CD14-positive monocyte (primary cell): ENCODE measurements at regions not wholly inside any gene's neighbourhood (a gene's known extent, or its start where the extent isn't known, plus 50 kb on each side); places are given as distances from the start of the nearest gene placed in this dataset.

Experiments
- DNase-seq, 3 donors: peaks; one replicate each; pipeline ENCODE4 v3.0.0-alpha.2; 2011 to 2022
- H2AFZ ChIP-seq: 2 replicates; pipeline ENCODE4 v1.6.0; 2012; ENCODE audit warnings: mild to moderate bottlenecking, low read depth, low read length, inconsistent platforms; ENCODE audit not compliant: insufficient read depth, poor library complexity, severe bottlenecking
- H3K27ac ChIP-seq, 2 donors: 1 replicate in 1 of 2; 2 replicates in 1 of 2; pipeline ENCODE4 v1.5.1; 2012 to 2013; ENCODE audit warnings: low read length in 2 of 2, control low read depth in 1 of 2, inconsistent platforms in 1 of 2, low read depth in 1 of 2, mild to moderate bottlenecking in 1 of 2
- H3K27me3 ChIP-seq, 2 donors: one replicate each; pipeline versions ENCODE4 v1.6.0 to v1.6.1; 2011 to 2013; ENCODE audit warnings: low read length in 2 of 2; ENCODE audit not compliant: control insufficient read depth in 2 of 2, insufficient read depth in 2 of 2
- H3K36me3 ChIP-seq, 2 donors: replicated peaks in 1 of 2; 1 replicate in 1 of 2; 2 replicates in 1 of 2; pipeline versions ENCODE4 v1.5.1 to v1.6.1; 2012 to 2013; ENCODE audit warnings: low read length in 2 of 2, control low read depth in 1 of 2, inconsistent platforms in 1 of 2, mild to moderate bottlenecking in 1 of 2; ENCODE audit not compliant: insufficient read depth in 2 of 2, control insufficient read depth in 1 of 2
- H3K4me1 ChIP-seq, 2 donors: 1 replicate in 1 of 2; 2 replicates in 1 of 2; pipeline versions ENCODE4 v1.5.1 to v1.6.1; 2012 to 2013; ENCODE audit warnings: low read length in 2 of 2, control low read depth in 1 of 2, inconsistent platforms in 1 of 2, mild to moderate bottlenecking in 1 of 2, moderate library complexity in 1 of 2; ENCODE audit not compliant: insufficient read depth in 2 of 2, control insufficient read depth in 1 of 2
- H3K4me2 ChIP-seq: replicated peaks from 2 replicates; pipeline ENCODE3; 2012; ENCODE audit warnings: low read length, moderate library complexity, mild to moderate bottlenecking; ENCODE audit not compliant: poor library complexity, severe bottlenecking; ENCODE audit errors: extremely low read depth
- H3K4me3 ChIP-seq, 3 experiments: fragments of 200-600 bp in 1 of 3; sonication (generic) in 1 of 3; replicated peaks in 1 of 3; 1 replicate in 2 of 3; 2 replicates in 1 of 3; pipeline ENCODE4 v1.5.1; 2011 to 2013; ENCODE audit warnings: low read length in 3 of 3, mild to moderate bottlenecking in 3 of 3, control low read depth in 2 of 3, low read depth in 2 of 3, inconsistent platforms in 1 of 3, moderate library complexity in 1 of 3
- H3K79me2 ChIP-seq: 2 replicates; pipeline ENCODE4 v1.6.0; 2012; ENCODE audit warnings: mild to moderate bottlenecking, control low read depth, inconsistent platforms, low read length, moderate library complexity; ENCODE audit not compliant: insufficient read depth
- H3K9ac ChIP-seq: 2 replicates; pipeline ENCODE4 v1.6.0; 2017; ENCODE audit warnings: low read length, mild to moderate bottlenecking; ENCODE audit not compliant: insufficient read depth, poor library complexity, severe bottlenecking
- H3K9me3 ChIP-seq, 2 donors: replicated peaks in 1 of 2; 1 replicate in 1 of 2; 2 replicates in 1 of 2; pipeline versions ENCODE4 v1.5.1 to v1.6.1; 2012 to 2013; ENCODE audit warnings: low read length in 2 of 2, control low read depth in 1 of 2; ENCODE audit not compliant: control insufficient read depth in 1 of 2, insufficient read depth in 1 of 2
- H4K20me1 ChIP-seq: 2 replicates; pipeline ENCODE4 v1.6.0; 2012; ENCODE audit warnings: mild to moderate bottlenecking, low read length, control low read depth, moderate library complexity; ENCODE audit not compliant: insufficient read depth
- H3K27ac Mint-ChIP-seq, 7 donors: one replicate each; pipeline ENCODE4 v1.8.0; 2020; ENCODE audit warnings: mild to moderate bottlenecking in 7 of 7, mixed read lengths in 7 of 7, moderate library complexity in 6 of 7, inconsistent platforms in 2 of 7
- H3K27me3 Mint-ChIP-seq, 3 donors: one replicate each; pipeline ENCODE4 v1.8.0; 2021 to 2022; ENCODE audit warnings: low read depth in 3 of 3, mild to moderate bottlenecking in 3 of 3, mixed read lengths in 3 of 3, moderate library complexity in 3 of 3, inconsistent platforms in 1 of 3
- H3K36me3 Mint-ChIP-seq, 2 donors: one replicate each; pipeline ENCODE4 v1.8.0; 2020; ENCODE audit warnings: mixed read lengths in 2 of 2, inconsistent platforms in 1 of 2, mild to moderate bottlenecking in 1 of 2
- H3K4me1 Mint-ChIP-seq: one replicate; pipeline ENCODE4 v1.8.0; 2020; ENCODE audit warnings: mild to moderate bottlenecking, mixed read lengths
- H3K4me3 Mint-ChIP-seq, 2 donors: one replicate each; pipeline ENCODE4 v1.8.0; 2020; ENCODE audit warnings: mild to moderate bottlenecking in 2 of 2, mixed read lengths in 2 of 2, moderate library complexity in 1 of 2
- H3K9me3 Mint-ChIP-seq, 7 donors: one replicate each; pipeline ENCODE4 v1.8.0; 2020 to 2022; ENCODE audit warnings: mixed read lengths in 7 of 7, mild to moderate bottlenecking in 6 of 7, moderate library complexity in 6 of 7, inconsistent platforms in 2 of 7
- CTCF ChIP-seq: fragments of 200-600 bp; IDR thresholded peaks from one replicate; pipeline ENCODE4 v1.8.0; 2022; ENCODE audit warnings: antibody characterized with exemption, mild to moderate bottlenecking
- WGBS: methylation state at CpG from one replicate; pipeline ENCODE4 v1.1.5; 2013; ENCODE audit warnings: missing lambda C conversion rate; ENCODE audit not compliant: insufficient coverage; 5-methylcytosine and 5-hydroxymethylcytosine counted together
- intact Hi-C, 2 donors: fragments of 100-400 bp; cut with micrococcal nuclease; formaldehyde crosslinking; loops; one replicate each; pipeline versions ENCODE4 v1.15.0 to v1.15.1; 2023

- Mint-ChIP-seq H3K27me3 (peaks cover 0 to 5% (median 3%) of the 10 kb centered on the region in 3 donors), H3K4me3 (no peak overlapping the region), H3K4me1 (peaks cover 25% of the 10 kb centered on the region), H3K36me3 (no peaks in the 10 kb centered on the region), H3K27ac (no peak overlapping the region), H3K9me3 (peaks cover under 1 to 14% (median 4%) of the 10 kb centered on the region in 7 donors)
- 90% methylated on average over 8 of the region's 8 CpGs for WGBS
- peaks cover 3 to 37% of the 10 kb centered on the region in 2 donors for H3K4me1 ChIP-seq
- intact Hi-C loops = no loop called here
- no peak overlapping the region for H3K4me3 ChIP-seq
- no peaks in the 10 kb centered on the region for H4K20me1 ChIP-seq
- DNase-seq = peak in 1 of 3 donors; percentile 15
- H3K27me3 ChIP-seq = no peaks in the 10 kb centered on the region
- TF ChIP-seq CTCF = no peak
- H3K4me2 ChIP-seq = no peak overlapping the region
- H3K27ac ChIP-seq = no peak overlapping the region
- no peak overlapping the region for H2AFZ ChIP-seq
- peaks cover 0 to 9% of the 10 kb centered on the region in 2 donors for H3K9me3 ChIP-seq
- H3K79me2 ChIP-seq = no peaks in the 10 kb centered on the region
- H3K9ac ChIP-seq = no peak overlapping the region
- H3K36me3 ChIP-seq = no peaks in the 10 kb centered on the region
Observed at GRCh38 chr12:127235761-127236160, 1031.2 kb upstream of the TMEM132C start.

GRCh38 chr12:127236491-127236890 is 1030.5 kb upstream of the TMEM132C start:
- no peak for DNase-seq
- intact Hi-C loops = no loop called here
- Mint-ChIP-seq H3K27me3 (peaks cover 0 to 5% (median 3%) of the 10 kb centered on the region in 3 donors), H3K27ac (no peak overlapping the region), H3K4me3 (no peak overlapping the region), H3K4me1 (peaks cover 20% of the 10 kb centered on the region), H3K36me3 (no peaks in the 10 kb centered on the region), H3K9me3 (peaks cover 1 to 8% (median 4%) of the 10 kb centered on the region in 7 donors)
- H3K4me2 ChIP-seq = peak overlapping the region; percentile 42
- WGBS = 94% methylated on average over 4 of the region's 4 CpGs
- peak overlapping the region; percentile 52 to 92 for H3K27ac ChIP-seq
- peaks cover 0 to 9% of the 10 kb centered on the region in 2 donors for H3K9me3 ChIP-seq
- peak overlapping the region in 2 of 3 experiments; percentile 36 to 40 for H3K4me3 ChIP-seq
- H4K20me1 ChIP-seq = no peaks in the 10 kb centered on the region
- peaks cover 3 to 33% of the 10 kb centered on the region in 2 donors for H3K4me1 ChIP-seq
- H3K79me2 ChIP-seq = no peaks in the 10 kb centered on the region
- no peak overlapping the region for H2AFZ ChIP-seq
- no peaks in the 10 kb centered on the region for H3K36me3 ChIP-seq
- H3K9ac ChIP-seq = no peak overlapping the region
- no peak for TF ChIP-seq CTCF
- H3K27me3 ChIP-seq = no peaks in the 10 kb centered on the region
